H9 (cell line): ENCODE measurements at regions not wholly inside any gene's neighbourhood (a gene's known extent, or its start where the extent isn't known, plus 50 kb on each side); places are given as distances from the start of the nearest gene placed in this dataset.

Experiments used
- DNase-seq: peaks from one replicate; pipeline ENCODE4 v3.0.0-alpha.2; 2017
- H2AFZ ChIP-seq: one replicate; pipeline ENCODE4 v1.6.1; 2013; ENCODE audit warnings: mild to moderate bottlenecking, low read length, control low read depth, moderate library complexity
- H2AK5ac ChIP-seq: 2 replicates; pipeline ENCODE4 v1.6.1; 2013; ENCODE audit warnings: low read length, control low read depth, mixed read lengths; ENCODE audit not compliant: insufficient read length
- H2BK120ac ChIP-seq: one replicate; pipeline ENCODE4 v1.6.1; 2013; ENCODE audit warnings: low read depth, mild to moderate bottlenecking, low read length, control low read depth, inconsistent platforms; ENCODE audit not compliant: poor library complexity, severe bottlenecking
- H2BK12ac ChIP-seq: 2 replicates; pipeline ENCODE4 v1.6.1; 2013; ENCODE audit warnings: low read length, control low read depth, mixed read lengths, low read depth; ENCODE audit not compliant: insufficient read length
- H2BK15ac ChIP-seq: 2 replicates; pipeline ENCODE4 v1.6.1; 2013; ENCODE audit warnings: low read depth, low read length, control low read depth
- H2BK20ac ChIP-seq: one replicate; pipeline ENCODE4 v1.6.1; 2013; ENCODE audit warnings: low read depth, mild to moderate bottlenecking, low read length, control low read depth, inconsistent platforms; ENCODE audit not compliant: poor library complexity, severe bottlenecking
- H2BK5ac ChIP-seq: 2 replicates; pipeline ENCODE4 v1.6.1; 2013; ENCODE audit warnings: low read length, control low read depth, mixed read lengths; ENCODE audit not compliant: insufficient read length
- H3K14ac ChIP-seq: 2 replicates; pipeline ENCODE4 v1.6.1; 2013; ENCODE audit warnings: low read length, control low read depth; ENCODE audit not compliant: insufficient read depth
- H3K18ac ChIP-seq: 2 replicates; pipeline ENCODE4 v1.6.1; 2013; ENCODE audit warnings: low read depth, mild to moderate bottlenecking, mixed read lengths, low read length, control low read depth; ENCODE audit not compliant: insufficient read length
- H3K23ac ChIP-seq: 2 replicates; pipeline ENCODE4 v1.6.1; 2013; ENCODE audit warnings: low read length, control low read depth, mixed read lengths, low read depth; ENCODE audit not compliant: insufficient read length
- H3K23me2 ChIP-seq: 2 replicates; pipeline ENCODE4 v1.6.1; 2013; ENCODE audit warnings: low read depth, mild to moderate bottlenecking, mixed read lengths, low read length, control low read depth; ENCODE audit not compliant: insufficient read length, poor library complexity, severe bottlenecking
- H3K27ac ChIP-seq: 2 replicates; pipeline ENCODE4 v1.5.1; 2013; ENCODE audit warnings: low read length, control low read depth, mixed read lengths, low read depth; ENCODE audit not compliant: insufficient read length
- H3K27me3 ChIP-seq: 2 replicates; pipeline ENCODE4 v1.6.1; 2013; ENCODE audit warnings: low read length, control low read depth, inconsistent platforms; ENCODE audit not compliant: insufficient read depth
- H3K4ac ChIP-seq: 2 replicates; pipeline ENCODE4 v1.6.1; 2013; ENCODE audit warnings: low read depth, mild to moderate bottlenecking, control low read depth, inconsistent platforms, low read length, moderate library complexity
- H3K4me1 ChIP-seq: 2 replicates; pipeline ENCODE4 v1.6.1; 2013; ENCODE audit warnings: low read length, control low read depth, inconsistent platforms; ENCODE audit not compliant: insufficient read depth
- H3K4me2 ChIP-seq: 2 replicates; pipeline ENCODE4 v1.6.1; 2013; ENCODE audit warnings: low read length, control low read depth, mixed read lengths; ENCODE audit not compliant: insufficient read length, insufficient read depth
- H3K56ac ChIP-seq: 2 replicates; pipeline ENCODE4 v1.6.1; 2013; ENCODE audit warnings: low read depth, mild to moderate bottlenecking, mixed read lengths, low read length, control low read depth; ENCODE audit not compliant: insufficient read length
- H3K79me1 ChIP-seq: 2 replicates; pipeline ENCODE4 v1.6.1; 2013; ENCODE audit warnings: low read depth, mild to moderate bottlenecking, moderate library complexity, low read length, control low read depth, inconsistent platforms; ENCODE audit not compliant: insufficient read depth, poor library complexity, severe bottlenecking
- H3K79me2 ChIP-seq: 2 replicates; pipeline ENCODE4 v1.6.1; 2013; ENCODE audit warnings: low read length, control low read depth, inconsistent platforms; ENCODE audit not compliant: insufficient read depth
- H3K9ac ChIP-seq: 2 replicates; pipeline ENCODE4 v1.6.1; 2013; ENCODE audit warnings: low read length, control low read depth, mixed read lengths; ENCODE audit not compliant: insufficient read length; ENCODE audit errors: extremely low read depth
- H3K9me3 ChIP-seq: one replicate; pipeline ENCODE4 v1.6.1; 2013; ENCODE audit warnings: low read depth, low read length, inconsistent platforms; ENCODE audit not compliant: control insufficient read depth
- H3T11ph ChIP-seq: one replicate; pipeline ENCODE4 v1.6.1; 2013; ENCODE audit warnings: mild to moderate bottlenecking, low read length, control low read depth, inconsistent platforms
- H4K20me1 ChIP-seq: one replicate; pipeline ENCODE4 v1.6.1; 2013; ENCODE audit not compliant: control insufficient read depth, insufficient read length, insufficient read depth
- H4K5ac ChIP-seq: 2 replicates; pipeline ENCODE4 v1.6.1; 2013; ENCODE audit warnings: low read depth, mild to moderate bottlenecking, mixed read lengths, low read length, control low read depth; ENCODE audit not compliant: insufficient read length
- H4K8ac ChIP-seq: replicated peaks from 2 replicates; pipeline ENCODE4 v1.6.1; 2013; ENCODE audit warnings: low read length, control low read depth, mixed read lengths, low read depth; ENCODE audit not compliant: insufficient read length
- H4K91ac ChIP-seq: 2 replicates; pipeline ENCODE4 v1.6.1; 2013; ENCODE audit warnings: low read depth, mild to moderate bottlenecking, moderate library complexity, mixed read lengths, low read length, control low read depth; ENCODE audit not compliant: insufficient read length
- H3K27ac Mint-ChIP-seq, 3 experiments: 2 replicates in 2 of 3; 3 replicates in 1 of 3; pipeline ENCODE4 v1.8.0; 2020 to 2021; ENCODE audit warnings: mixed read lengths in 3 of 3, mild to moderate bottlenecking in 1 of 3, moderate library complexity in 1 of 3
- H3K27me3 Mint-ChIP-seq: 2 replicates; pipeline ENCODE4 v1.8.0; 2021; ENCODE audit warnings: low read depth, mild to moderate bottlenecking, moderate library complexity, mixed read lengths
- H3K36me3 Mint-ChIP-seq, 3 experiments: 2 replicates in 2 of 3; 3 replicates in 1 of 3; pipeline ENCODE4 v1.8.0; 2020 to 2021; ENCODE audit warnings: low read depth in 3 of 3, mixed read lengths in 3 of 3; ENCODE audit not compliant: insufficient read depth in 1 of 3
- H3K4me1 Mint-ChIP-seq, 2 experiments: 2 replicates each; pipeline ENCODE4 v1.8.0; 2020; ENCODE audit warnings: mixed read lengths in 2 of 2
- H3K4me3 Mint-ChIP-seq, 2 experiments: 2 replicates in 1 of 2; 3 replicates in 1 of 2; pipeline ENCODE4 v1.8.0; 2020 to 2021; ENCODE audit warnings: mild to moderate bottlenecking in 2 of 2, mixed read lengths in 2 of 2, moderate library complexity in 1 of 2
- H3K9me3 Mint-ChIP-seq, 2 experiments: 2 replicates in 1 of 2; 3 replicates in 1 of 2; pipeline ENCODE4 v1.8.0; 2020; ENCODE audit warnings: mild to moderate bottlenecking in 2 of 2, mixed read lengths in 2 of 2, moderate library complexity in 1 of 2
- CTCF ChIP-seq: fragments of 200-600 bp; sonication (generic); conservative IDR thresholded peaks from 3 replicates; pipeline ENCODE4 v1.8.0; 2021; ENCODE audit warnings: antibody characterized with exemption, mild to moderate bottlenecking
- WGBS: extraction: QIAGEN DNeasy Blood & Tissue Kit; methylation state at CpG from one replicate; pipeline ENCODE4 v1.1.7; 2013; ENCODE audit warnings: missing lambda C conversion rate, low lambda C conversion rate, mixed read lengths; ENCODE audit not compliant: insufficient read length; ENCODE audit errors: extremely low coverage; 5-methylcytosine and 5-hydroxymethylcytosine counted together

DNA sequence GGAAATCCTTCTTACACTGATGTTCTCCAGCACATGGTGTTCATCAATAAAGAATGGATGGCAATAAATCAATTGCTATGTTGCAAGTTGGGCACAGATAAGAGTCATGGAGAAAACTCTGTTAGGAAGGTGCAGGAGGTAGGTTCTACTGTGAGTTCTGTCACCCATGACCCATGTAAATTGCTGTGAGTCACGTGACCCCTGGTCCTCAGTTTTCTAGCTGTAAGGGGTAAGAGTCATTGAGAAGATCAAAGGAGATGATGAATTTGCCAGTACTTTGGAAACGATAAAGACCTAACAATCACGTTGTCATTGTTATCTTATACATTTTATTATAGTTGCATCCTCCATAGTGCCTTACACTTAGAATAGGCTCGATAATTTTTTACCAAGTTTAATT, 235.2 kb upstream of the ARID2 start:
- H3K79me1 ChIP-seq: no peaks in the 10 kb centered on the region
- H3K27ac ChIP-seq: no peak overlapping the region
- H2BK5ac ChIP-seq: no peak overlapping the region
- H2BK15ac ChIP-seq: no peak overlapping the region
- no peak overlapping the region for H4K91ac ChIP-seq
- no peak overlapping the region for H3K56ac ChIP-seq
- no CpG with 5 or more reads among the region's 4 CpGs for WGBS
- no peak overlapping the region for H3K18ac ChIP-seq
- no peaks in the 10 kb centered on the region for H4K20me1 ChIP-seq
- H3K27me3 ChIP-seq: no peaks in the 10 kb centered on the region
- H3K4ac ChIP-seq: no peak overlapping the region
- H3K27ac Mint-ChIP-seq: no peak overlapping the region
- no peak overlapping the region for H3K4me3 Mint-ChIP-seq
- H4K5ac ChIP-seq: no peak overlapping the region
- no peak overlapping the region for H2BK12ac ChIP-seq
- no peak overlapping the region for H3K14ac ChIP-seq
- H4K8ac ChIP-seq: no peak overlapping the region
- H3K36me3 Mint-ChIP-seq: peaks cover 0 to 17% (median 4%) of the 10 kb centered on the region in 3 experiments; a peak in 4 of 7 replicates
- no peak overlapping the region for H3K4me2 ChIP-seq
- H2BK20ac ChIP-seq: no peak overlapping the region
- no peak overlapping the region for H3K9ac ChIP-seq
- no peak overlapping the region for H2AK5ac ChIP-seq
- H3K9me3 Mint-ChIP-seq: peaks cover 18 to 24% of the 10 kb centered on the region in 2 experiments; a peak in 4 of 5 replicates
- no peaks in the 10 kb centered on the region for H3K4me1 ChIP-seq
- no peaks in the 10 kb centered on the region for H3K23me2 ChIP-seq
- H3K27me3 Mint-ChIP-seq: no peaks in the 10 kb centered on the region; the same call in 1 of the 2 replicates
- H3K79me2 ChIP-seq: no peaks in the 10 kb centered on the region
- DNase-seq: no peak
- no peak overlapping the region for H2AFZ ChIP-seq
- H2BK120ac ChIP-seq: no peak overlapping the region
- peaks cover 10% of the 10 kb centered on the region for H3K9me3 ChIP-seq
- no peak overlapping the region for H3K23ac ChIP-seq
- 0 out of 4 replicates have a peak, but pooled peaks cover 0 to 2% of the 10 kb centered on the region in 2 experiments for H3K4me1 Mint-ChIP-seq
- H3T11ph ChIP-seq: no peak overlapping the region
- TF ChIP-seq CTCF: no peak
